Gastrocnemius medialis (tissue), 4 donors: ENCODE measurements at regions not wholly inside any gene's neighbourhood (a gene's known extent, or its start where the extent isn't known, plus 50 kb on each side); places are given as distances from the start of the nearest gene placed in this dataset.

ENCODE experiments used
- CTCF ChIP-seq, 5 experiments: fragments of 450-650 bp in 3 of 5; fragments of 200-600 bp in 2 of 5; sonication (generic) in 2 of 5; IDR thresholded peaks in 4 of 5; conservative IDR thresholded peaks in 1 of 5; 1 replicate in 4 of 5; 2 replicates in 1 of 5; pipeline ENCODE4 v1.5.1; 2016 to 2019; ENCODE audit warnings: antibody characterized with exemption in 5 of 5, mild to moderate bottlenecking in 3 of 5, moderate library complexity in 3 of 5
- POLR2A ChIP-seq, 2 donors: fragments of 450-650 bp; IDR thresholded peaks; one replicate each; pipeline ENCODE4 v1.6.1; 2017; ENCODE audit warnings: antibody characterized with exemption in 2 of 2, mild to moderate bottlenecking in 2 of 2, moderate library complexity in 2 of 2

- TF ChIP-seq CTCF (IDR thresholded peaks at IDR 0.05 in 4 of 5, conservative IDR thresholded peaks at IDR 0.05 in 1 of 5) (no peak), POLR2A (IDR thresholded peaks at IDR 0.05) (no peak)
Observed at GRCh38 chr3:168470380-168470779, 374.7 kb upstream of the GOLIM4 start.
